Body of pancreas (tissue), 4 donors: ENCODE measurements at regions not wholly inside any gene's neighbourhood (a gene's known extent, or its start where the extent isn't known, plus 50 kb on each side); places are given as distances from the start of the nearest gene placed in this dataset.

ENCODE experiments used
- CTCF ChIP-seq, 7 experiments: fragments of 450-650 bp in 4 of 7; fragments of 200-600 bp in 3 of 7; sonication (generic) in 3 of 7; IDR thresholded peaks; one replicate each; pipeline ENCODE4 v1.5.1; 2016 to 2019; ENCODE audit warnings: antibody characterized with exemption in 7 of 7
- POLR2A ChIP-seq, 3 donors: fragments of 450-650 bp; IDR thresholded peaks; one replicate each; pipeline ENCODE4 v1.6.1; 2016; ENCODE audit warnings: antibody characterized with exemption in 3 of 3, mild to moderate bottlenecking in 2 of 3

- no peak for TF ChIP-seq CTCF (IDR thresholded peaks at IDR 0.05)
- TF ChIP-seq POLR2A (IDR thresholded peaks at IDR 0.05) = no peak
Observed at GRCh38 chr20:22904905-22905304, 130.2 kb upstream of the SSTR4 start.
